Right renal pelvis (tissue), 4 donors: ENCODE measurements at regions not wholly inside any gene's neighbourhood (a gene's known extent, or its start where the extent isn't known, plus 50 kb on each side); places are given as distances from the start of the nearest gene placed in this dataset.
"Not testable (repeated sequence)": the region's sequence is repeated elsewhere in the genome, so short reads cannot be mapped to it uniquely, and the experiment has no call there.

Experiments
- DNase-seq, 4 donors: peaks; one replicate each; pipeline ENCODE4 v3.0.0-alpha.2; 2013; ENCODE audit warnings: low read depth in 4 of 4, low spot score in 3 of 4, missing footprints in 1 of 4

GRCh38 chr4:174080361-174080760 is 203.1 kb downstream of the FBXO8 start:
- no peak for DNase-seq

- no peak for DNase-seq
Measured at GRCh38 chr4:174071595-174071994, 211.9 kb downstream of the FBXO8 start.

GRCh38 chr4:174069848-174070330 is 213.6 kb downstream of the FBXO8 start:
- DNase-seq: no peak

- DNase-seq: no peak
Measured at GRCh38 chr4:174066611-174067205, 216.8 kb downstream of the FBXO8 start.

- DNase-seq: no peak
Measured at GRCh38 chr4:174062831-174063230, 220.6 kb downstream of the FBXO8 start.

GRCh38 chr4:174061026-174061425 is 222.4 kb downstream of the FBXO8 start:
- DNase-seq: no peak

GRCh38 chr4:174058846-174059245 is 224.6 kb downstream of the FBXO8 start:
- no peak for DNase-seq

GRCh38 chr4:174056959-174057358 is 226.5 kb downstream of the FBXO8 start:
- DNase-seq: no peak

- no peak for DNase-seq
Measured at GRCh38 chr4:174055344-174055743, 228.1 kb downstream of the FBXO8 start.

- no peak for DNase-seq
Measured at GRCh38 chr4:174053895-174054294, 229.6 kb downstream of the FBXO8 start.

- no peak for DNase-seq
Measured at GRCh38 chr4:174047363-174047762, 236.1 kb downstream of the FBXO8 start.

- DNase-seq: not testable (repeated sequence)
Measured at GRCh38 chr4:174045829-174046228, 237.6 kb downstream of the FBXO8 start.

- no peak for DNase-seq
Measured at GRCh38 chr4:174045381-174045780, 238.1 kb downstream of the FBXO8 start.

GRCh38 chr4:174041555-174042105 is 241.8 kb downstream of the FBXO8 start:
- no peak for DNase-seq

- DNase-seq: no peak
Measured at GRCh38 chr4:174040287-174040686, 243.2 kb downstream of the FBXO8 start.

GRCh38 chr4:174038481-174038880 is 245.0 kb downstream of the FBXO8 start:
- DNase-seq: no peak

- no peak for DNase-seq
Measured at GRCh38 chr4:174037631-174038030, 245.8 kb downstream of the FBXO8 start.

- no peak for DNase-seq
Measured at GRCh38 chr4:174037049-174037448, 246.4 kb downstream of the FBXO8 start.

GRCh38 chr4:174036576-174036975 is 246.9 kb downstream of the FBXO8 start:
- no peak for DNase-seq

GRCh38 chr4:174036111-174036510 is 247.4 kb downstream of the FBXO8 start:
- DNase-seq: no peak

- DNase-seq: no peak
Measured at GRCh38 chr4:174023641-174024040, 259.8 kb downstream of the FBXO8 start.

GRCh38 chr4:174018236-174018635 is 265.2 kb downstream of the FBXO8 start:
- no peak for DNase-seq

GRCh38 chr4:174016251-174016650 is 267.2 kb downstream of the FBXO8 start:
- DNase-seq: no peak
